GM18858 (cell line): ENCODE measurements at regions not wholly inside any gene's neighbourhood (a gene's known extent, or its start where the extent isn't known, plus 50 kb on each side); places are given as distances from the start of the nearest gene placed in this dataset.

Experiments used
- ATAC-seq: cut with Tn5 transposase; IDR thresholded peaks from one replicate; pipeline ENCODE4 v1.9.1; 2021; ENCODE audit not compliant: unreplicated experiment

DNA sequence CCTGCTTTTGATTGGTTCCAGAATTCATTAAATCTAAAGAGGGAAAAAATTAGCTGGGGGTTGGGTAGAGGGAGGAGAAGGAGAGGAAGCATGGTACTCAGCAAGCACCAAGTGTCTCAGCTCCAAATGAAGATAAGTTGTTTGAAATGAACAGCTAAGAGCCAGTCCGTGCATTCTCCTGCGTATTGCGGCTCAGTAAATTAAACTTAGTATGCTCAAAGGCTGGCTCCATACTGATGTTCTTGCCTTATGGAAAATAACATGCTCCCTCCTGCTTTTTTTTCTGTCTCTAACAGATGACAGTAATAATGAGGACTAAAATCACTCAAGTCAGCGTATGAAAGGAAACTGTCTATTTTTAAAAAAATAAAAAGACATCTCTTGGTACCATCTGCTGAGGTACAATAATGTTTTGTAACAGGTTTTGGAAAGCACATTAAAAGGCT is 161.0 kb downstream of the SPATA31D1 start:
- no peak for ATAC-seq

DNA sequence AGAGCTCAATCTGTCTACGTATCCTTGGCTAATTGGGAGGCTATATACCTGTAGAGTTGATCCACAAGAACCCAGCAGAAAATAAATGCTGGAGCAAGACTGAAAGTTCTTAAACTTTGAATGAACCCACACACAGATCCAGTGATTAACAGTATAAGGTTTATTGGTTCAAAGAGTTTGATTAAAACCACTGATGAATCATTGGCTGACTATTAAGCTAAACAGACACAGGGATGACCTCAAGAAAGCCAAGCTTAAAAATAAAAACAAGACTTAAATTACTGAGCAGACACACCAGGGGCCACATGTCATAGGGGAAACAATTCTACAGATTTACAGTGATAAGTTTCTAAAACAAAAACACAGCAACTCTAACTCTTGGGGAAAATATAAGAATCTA is 163.6 kb downstream of the SPATA31D1 start:
- ATAC-seq: no peak

DNA sequence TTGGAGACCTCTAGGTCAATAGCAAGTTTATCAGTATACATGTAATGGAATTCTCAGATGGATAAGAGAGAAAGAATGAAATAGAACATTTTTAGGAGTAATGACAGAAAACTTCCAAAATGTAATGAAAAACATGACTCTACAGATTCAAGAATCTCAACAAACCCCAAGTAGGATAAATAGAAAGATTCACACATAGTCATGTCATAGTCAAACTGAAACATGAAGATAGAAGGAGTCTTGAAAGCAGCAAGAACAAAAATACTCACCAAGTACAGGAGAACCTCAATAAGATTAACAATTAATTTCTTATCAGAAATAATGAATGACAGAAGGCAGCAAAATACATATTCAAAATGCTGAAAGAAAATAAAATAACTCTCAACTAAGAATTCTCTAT is 164.5 kb downstream of the SPATA31D1 start:
- ATAC-seq: no peak

DNA sequence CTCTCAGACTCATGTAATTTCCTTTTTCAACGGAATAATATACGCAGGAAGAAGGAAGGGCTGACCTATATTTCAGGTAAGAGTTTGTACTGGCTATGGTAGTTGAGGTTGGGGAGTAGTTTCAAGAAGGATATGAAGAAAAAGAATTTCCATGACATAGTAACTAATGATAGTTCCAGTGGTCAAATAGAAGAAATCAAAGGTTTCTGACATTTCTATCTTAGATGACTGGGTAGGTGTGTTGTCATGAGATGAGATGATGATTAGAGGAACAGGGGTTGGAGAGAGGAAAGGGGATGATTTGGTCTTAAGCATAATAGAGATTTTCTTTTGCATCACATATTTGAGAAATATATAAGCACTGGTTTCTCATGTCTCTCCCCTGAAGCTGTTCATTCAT is 166.0 kb downstream of the SPATA31D1 start:
- no peak for ATAC-seq

DNA sequence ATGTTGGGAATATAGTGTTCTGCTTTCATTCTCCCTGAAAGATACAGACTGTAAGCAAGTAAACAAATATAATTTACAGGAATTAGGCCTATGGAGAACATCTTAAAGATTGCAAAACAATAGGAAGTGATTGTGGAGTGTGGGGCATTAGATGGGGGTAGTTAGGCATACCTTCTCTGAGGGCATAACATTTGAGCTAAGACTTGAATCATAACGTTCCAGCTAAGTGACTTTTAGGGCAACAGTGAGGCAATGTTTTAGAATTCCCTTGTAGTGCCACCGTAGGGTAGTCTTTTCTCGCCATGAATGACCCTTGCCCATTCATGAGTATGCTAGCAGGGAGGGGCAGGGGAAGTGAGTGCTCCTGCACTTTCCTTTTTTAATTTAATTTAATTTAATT is 173.3 kb downstream of the SPATA31D1 start:
- ATAC-seq: no peak

DNA sequence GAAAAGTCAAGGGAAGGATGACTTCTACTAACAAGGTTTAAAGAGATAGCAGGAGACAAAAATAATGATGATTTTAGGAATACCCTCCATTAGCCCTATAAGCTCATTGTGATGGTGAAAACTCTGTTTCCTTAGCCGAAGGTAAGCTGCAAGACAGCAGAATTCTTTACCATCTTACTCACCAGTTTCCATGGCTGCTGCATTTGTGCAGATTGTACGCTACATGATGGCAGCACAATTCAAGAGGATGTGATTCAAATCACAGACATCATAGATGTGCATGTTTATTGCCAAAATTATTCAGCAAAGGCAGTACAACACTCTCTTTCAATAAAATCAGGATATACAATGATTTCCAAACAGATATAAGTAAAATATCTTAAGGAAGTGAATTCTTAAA is 175.6 kb downstream of the SPATA31D1 start:
- no peak for ATAC-seq

DNA sequence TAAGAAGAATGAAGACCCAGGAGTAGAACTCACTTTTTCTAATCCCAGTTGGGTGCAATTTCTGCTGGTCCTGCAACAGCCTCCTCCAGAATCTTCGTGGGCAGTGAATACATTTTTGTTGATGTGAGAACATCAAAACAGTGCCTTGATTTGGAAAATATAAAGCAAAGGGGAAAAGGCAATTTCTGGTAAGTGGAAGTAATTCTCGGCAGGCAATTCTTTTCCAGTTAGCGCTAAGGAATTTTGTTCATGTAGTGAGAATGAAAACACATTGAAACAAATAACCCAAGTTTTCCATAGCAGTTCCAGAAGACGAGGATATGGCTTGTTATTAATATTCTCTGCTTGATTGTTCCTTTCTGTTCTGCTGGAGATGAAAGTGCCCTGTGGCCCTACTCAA is 178.7 kb downstream of the SPATA31D1 start:
- ATAC-seq: no peak

DNA sequence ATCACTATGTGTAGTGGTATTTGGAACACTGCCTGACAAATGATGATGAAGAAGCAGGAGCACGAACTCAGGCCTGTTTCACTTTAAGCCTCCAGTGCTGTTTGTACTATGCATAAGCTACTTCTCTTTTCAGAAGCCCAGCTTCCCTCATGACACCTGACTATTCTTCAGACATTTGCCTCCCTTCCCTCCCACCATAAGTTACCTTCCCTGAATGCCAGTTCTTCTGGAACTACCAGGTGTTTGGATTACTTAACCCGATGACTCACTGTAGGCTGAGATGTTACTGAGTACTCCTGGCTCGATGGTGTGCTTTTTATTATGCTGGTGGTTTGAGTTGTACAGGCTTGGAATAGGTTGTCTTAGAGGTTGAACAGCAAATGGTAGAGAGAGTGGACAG is 180.0 kb downstream of the SPATA31D1 start:
- no peak for ATAC-seq

DNA sequence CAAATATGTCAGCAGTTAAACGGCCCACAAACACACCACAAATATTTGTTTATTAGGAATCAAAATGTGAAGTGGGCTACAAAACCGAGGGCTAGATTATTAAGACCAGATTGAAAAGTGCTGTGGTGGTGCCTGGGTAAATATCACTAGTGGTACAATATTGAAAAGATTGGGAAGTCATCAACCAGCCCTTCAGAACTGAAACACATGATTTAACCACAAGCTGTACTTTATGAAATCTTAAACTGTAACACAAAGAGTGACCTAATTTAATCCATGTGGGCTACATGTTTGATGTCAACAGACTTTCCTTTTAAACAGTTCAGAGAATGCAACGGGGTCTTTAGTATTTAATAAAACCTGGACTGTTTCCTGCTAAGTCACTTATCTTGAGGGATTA is 182.3 kb downstream of the SPATA31D1 start:
- ATAC-seq: no peak

DNA sequence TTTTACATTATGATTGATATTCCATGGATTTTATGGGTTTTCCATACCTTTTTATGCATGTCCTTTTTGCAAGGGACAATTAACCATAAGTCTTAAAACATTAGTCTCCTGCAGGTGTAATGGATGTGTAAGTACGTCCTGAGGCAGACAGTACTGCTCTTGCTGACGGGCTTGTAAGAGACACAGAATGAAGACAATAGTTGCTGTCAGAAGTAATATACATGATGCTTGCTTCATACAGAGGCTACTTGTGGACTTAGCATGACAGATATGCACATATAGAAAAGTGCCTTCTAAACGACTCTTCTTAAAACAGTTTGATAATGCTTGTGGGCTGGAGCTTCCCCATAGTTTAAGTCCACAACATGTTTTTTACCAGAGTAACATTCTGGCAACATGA is 182.7 kb downstream of the SPATA31D1 start:
- ATAC-seq: no peak

DNA sequence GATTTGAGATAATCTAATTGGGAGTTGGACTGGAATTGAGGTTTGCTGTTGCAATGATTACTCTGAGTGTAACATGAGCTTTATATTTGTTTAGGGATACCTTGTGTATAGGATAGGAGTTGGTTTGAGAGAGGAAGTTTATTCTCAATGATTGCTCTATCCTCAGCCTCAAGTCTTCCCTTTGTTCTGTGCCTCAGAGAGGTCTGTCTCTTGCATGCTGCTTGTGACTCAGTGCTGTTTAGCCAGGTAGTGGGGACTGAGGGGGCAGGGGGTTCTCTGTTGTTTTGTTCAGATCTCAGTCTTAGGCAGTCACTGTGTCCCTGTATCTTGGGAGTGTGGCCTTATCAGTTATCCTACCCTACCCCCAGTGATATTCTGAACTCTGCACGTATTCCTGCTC is 192.1 kb downstream of the SPATA31D1 start:
- no peak for ATAC-seq

DNA sequence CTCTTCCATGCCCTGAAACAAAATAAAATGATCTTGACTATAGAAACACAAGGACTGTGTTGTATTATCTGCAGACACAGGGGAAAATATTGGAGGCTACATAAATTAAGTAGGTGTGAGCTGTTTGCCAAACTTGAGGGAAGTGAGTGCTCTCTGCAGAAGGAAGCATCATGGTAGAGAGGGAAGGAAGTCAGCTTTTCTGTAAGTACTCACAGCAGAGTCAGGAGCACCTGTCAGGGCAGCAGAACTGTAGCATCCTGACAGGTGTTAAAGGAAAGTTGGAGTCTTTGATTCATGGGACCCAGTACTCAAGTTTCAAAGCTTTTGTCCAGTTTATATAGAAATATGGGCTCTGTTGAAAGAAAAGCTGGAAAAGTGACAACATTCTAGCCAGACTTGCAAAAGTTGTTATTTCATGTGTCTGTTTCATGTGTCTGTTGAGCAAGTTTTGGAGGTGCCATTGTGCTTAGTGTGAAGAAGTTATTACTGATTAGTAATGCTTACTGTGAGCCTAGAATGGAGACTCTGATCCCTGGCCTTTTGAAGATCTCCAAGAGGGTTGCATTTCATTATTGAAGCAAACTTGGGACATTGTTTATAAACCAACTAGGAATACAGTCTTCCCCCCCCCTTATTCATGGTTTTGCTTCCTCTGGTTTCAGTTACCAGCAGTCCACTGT is 194.7 kb downstream of the SPATA31D1 start:
- ATAC-seq: no peak

DNA sequence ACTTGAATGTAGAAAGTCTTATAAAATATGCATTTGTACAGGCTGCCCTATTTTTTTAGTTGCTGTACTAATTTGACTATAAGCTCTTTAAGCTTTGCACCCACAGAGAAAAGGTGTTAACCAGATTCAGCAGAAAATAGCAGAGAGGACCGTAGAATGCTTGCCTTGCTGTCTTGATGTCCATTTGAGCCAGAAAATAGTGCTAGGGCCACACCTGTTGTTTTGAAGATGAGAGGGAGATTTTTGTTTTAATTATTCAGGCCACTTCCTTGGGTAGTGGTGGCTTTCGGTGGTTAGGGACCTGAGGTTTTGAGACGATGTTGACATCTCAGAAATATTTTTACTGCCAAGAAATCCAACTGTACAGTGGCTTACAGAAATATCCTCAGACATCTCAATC is 196.0 kb downstream of the SPATA31D1 start:
- peak; percentile 72 for ATAC-seq

DNA sequence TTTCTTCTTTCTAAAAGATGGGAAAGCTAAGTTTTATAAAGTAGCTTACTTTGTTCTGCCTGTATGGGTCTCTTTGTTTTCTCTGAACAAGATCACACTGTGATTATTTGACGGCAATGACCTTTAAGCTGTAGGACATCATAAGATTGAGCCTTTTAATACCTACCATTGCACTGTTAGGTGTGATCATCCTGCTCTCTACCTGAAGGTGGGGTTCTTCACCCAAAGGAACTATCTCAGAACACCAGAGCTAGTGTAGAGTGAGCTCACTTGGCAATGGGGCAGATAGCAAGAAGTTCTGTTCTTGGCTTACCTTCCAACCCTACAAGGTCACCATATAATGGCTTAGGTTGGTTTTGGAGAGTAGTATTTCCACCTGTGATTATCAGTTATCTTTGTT is 200.2 kb downstream of the SPATA31D1 start:
- ATAC-seq: no peak

DNA sequence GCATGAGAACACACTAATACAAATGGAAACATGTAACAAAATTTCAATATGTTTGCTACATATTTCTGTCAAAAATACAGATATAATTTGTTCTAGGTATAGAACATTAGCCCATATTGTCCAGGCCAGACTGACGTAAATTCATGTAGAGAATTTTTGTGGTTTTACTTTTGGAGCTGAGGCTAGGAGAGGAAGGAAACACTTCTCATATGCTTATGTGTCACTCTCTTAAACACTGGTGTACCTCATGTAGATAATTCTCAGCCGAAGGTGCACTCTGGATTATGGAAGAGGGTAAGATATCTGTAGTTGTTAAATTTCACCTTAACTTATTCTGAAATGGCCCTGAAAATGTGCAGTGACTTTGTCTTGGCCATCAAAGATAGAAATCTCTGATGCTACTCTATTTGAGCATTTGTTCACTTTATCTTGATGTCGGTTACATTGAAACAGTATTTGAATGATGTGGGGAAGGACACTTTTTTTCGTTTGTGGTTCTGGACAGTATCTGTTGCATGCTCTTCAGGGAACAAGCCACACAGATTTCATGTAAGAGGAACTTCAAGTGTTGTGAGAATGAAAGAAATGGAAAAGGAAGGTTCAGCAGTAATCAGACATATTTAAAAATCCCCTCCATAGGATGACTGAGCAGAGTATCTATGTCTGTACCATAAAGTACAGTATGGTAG is 202.7 kb downstream of the SPATA31D1 start:
- no peak for ATAC-seq

DNA sequence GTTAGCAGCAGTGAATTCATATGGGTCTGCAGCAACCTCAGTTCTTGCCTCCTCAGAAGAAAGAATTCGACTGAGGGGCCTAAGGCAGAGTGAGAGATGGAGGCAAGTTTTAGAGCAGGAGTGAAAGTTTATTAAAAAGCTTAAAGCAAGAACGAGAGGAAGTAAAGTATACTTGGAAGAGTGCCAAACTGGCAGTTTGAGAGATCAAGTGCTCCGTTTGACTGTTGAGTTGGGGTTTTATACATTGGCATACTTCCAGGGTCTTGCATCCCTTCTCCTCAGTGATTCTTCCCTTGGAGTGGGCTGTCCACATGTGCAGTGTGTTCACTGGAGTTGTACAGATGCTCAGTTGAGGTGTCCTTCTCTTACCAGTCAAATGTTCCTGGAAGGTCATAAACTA is 203.6 kb downstream of the SPATA31D1 start:
- ATAC-seq: no peak

DNA sequence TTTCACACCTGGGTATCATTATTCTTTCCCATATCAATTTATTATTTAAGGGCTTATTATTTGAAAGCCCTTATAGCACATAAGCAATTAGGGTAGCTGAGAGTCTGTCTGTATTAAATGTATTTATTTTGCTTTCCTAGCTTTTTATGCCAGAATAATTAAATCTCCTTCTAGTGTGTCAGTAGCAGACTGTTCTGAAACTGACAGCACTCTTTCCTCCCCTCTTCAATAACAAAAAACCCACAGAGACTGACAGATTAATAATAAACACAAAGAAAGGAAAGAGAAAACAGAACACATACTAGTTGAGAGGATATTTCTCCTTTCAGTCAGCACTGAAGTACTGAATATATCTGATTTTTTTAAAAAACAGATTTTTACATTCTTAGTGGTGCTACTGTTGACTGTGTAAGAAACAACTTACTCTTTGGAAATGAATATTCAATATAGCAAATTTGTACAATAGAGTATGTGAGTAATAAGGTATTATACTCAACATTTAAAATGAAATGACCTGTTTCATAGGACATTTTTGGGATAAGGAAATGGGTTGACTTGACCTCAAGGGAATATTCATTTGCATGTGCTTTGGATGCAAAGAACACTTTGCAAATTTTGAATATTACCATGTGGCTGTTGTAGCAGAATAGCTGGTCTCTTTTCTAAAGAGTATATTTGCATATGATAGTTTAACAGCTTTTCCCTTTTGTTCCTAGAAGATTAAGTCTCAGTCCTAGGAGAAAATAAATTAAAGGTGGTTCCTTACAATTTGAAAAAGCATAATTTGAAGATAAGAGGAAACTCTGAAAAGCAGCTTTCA is 208.3 kb downstream of the SPATA31D1 start:
- no peak for ATAC-seq

DNA sequence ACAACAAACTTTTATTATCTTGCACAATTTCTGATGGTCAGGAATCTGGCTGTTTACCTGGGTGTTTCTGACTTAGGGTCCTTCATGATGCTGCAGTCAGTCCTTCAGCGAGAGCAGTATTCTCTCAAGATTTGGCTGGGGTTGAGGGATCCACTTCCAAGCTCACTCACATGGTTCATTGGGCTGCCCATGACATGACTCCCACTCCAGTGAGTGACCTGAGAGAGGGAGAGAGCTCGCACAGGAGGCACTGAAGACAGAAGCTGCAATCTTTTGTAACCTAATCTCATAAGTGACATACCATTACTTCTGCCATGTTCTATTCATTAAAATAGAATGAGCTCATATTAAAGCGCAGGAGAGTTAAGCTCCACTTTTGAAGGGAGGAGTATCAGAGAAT is 212.6 kb downstream of the SPATA31D1 start:
- no peak for ATAC-seq

DNA sequence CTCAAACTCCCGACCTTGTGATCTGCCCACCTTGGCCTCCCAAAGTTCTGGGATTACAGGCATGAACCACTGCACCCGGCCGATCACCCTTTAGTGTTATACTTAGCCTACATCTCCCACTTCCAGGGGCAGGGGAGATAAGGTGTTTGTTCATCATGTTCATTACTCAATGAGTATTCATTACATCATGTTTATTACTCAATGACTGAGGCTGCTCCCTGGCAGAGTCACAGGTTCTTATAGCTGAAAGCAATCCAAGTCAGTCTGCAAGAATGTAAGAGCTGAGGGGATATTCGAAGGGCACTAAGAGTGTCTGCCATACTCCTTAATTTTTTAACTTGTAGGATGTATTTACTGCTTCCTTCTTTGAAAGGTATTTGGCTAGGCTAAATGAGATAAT is 214.2 kb downstream of the SPATA31D1 start:
- ATAC-seq: no peak

DNA sequence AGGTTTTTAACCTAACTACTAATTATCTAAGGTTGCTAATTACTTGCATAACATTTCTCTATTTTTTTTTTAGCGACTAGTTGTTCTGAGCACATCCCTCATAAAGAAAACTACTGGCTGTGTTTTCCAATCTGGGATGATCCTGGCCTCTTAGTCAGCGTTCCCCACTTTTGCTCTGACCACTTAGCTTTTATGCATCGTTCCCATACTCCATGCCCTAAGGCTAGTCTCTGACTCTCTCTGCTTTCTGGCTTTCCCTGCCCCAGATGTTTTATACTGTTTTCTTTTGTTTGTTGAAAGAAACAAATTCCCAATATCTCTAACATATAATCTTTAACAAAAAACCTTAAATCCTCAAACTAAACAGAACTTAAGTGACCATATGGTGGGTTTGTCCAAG is 217.9 kb downstream of the SPATA31D1 start:
- ATAC-seq: no peak

DNA sequence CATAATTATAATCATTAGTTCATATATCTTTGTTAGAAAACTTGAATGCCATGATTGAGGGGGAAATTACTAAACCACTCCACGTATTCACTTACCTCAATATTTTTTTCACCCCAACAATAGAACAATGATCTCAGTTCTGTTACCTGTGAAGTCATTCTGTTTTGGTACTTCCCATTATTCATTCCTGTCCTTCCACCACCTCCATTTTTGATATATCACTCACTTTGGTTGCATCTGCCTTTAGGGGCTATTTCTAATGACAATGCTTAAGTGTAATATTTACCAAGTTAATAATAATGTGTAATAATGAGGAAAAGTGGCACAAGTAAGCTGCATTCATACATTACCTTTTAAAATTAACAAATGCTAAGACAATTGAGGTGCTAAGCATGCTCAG is 218.4 kb downstream of the SPATA31D1 start:
- no peak for ATAC-seq
